A673 (cell line): ENCODE measurements at regions not wholly inside any gene's neighbourhood (a gene's known extent, or its start where the extent isn't known, plus 50 kb on each side); places are given as distances from the start of the nearest gene placed in this dataset.

Experiments
- CTCF ChIP-seq: fragments of 300-800, 200-600 bp; sonication (generic); conservative IDR thresholded peaks from 2 replicates; pipeline ENCODE4 v1.5.1; 2017; ENCODE audit warnings: low read depth, mild to moderate bottlenecking, antibody characterized with exemption, low read length, moderate library complexity, mixed read lengths
- EZH2 ChIP-seq: fragments of 200-600 bp; sonication (generic); IDR thresholded peaks from 2 replicates; pipeline ENCODE4 v1.6.1; 2017; ENCODE audit warnings: borderline replicate concordance, low read depth, mild to moderate bottlenecking, mixed read lengths, antibody characterized with exemption, low read length; ENCODE audit not compliant: poor library complexity, severe bottlenecking

GRCh38 chr2:16324544-16324937 lies 341.1 kb downstream of the CYRIA start:
- TF ChIP-seq CTCF, result no peak
- no peak for TF ChIP-seq EZH2
